Ovary (tissue), 3 donors: ENCODE measurements at regions not wholly inside any gene's neighbourhood (a gene's known extent, or its start where the extent isn't known, plus 50 kb on each side); places are given as distances from the start of the nearest gene placed in this dataset.

ENCODE experiments used
- CTCF ChIP-seq, 3 donors: fragments of 450-650 bp in 2 of 3; fragments of 200-600 bp in 1 of 3; IDR thresholded peaks; one replicate each; pipeline versions ENCODE4 v1.5.1 to v1.8.0; 2016 to 2022; ENCODE audit warnings: antibody characterized with exemption in 3 of 3, mild to moderate bottlenecking in 1 of 3
- EP300 ChIP-seq: sonication (generic); formaldehyde crosslinking; IDR thresholded peaks from one replicate; pipeline ENCODE4 v1.6.1; 2017; ENCODE audit warnings: antibody characterized with exemption
- POLR2A ChIP-seq: fragments of 450-650 bp; IDR thresholded peaks from one replicate; pipeline ENCODE4 v1.6.1; 2017; ENCODE audit warnings: antibody characterized with exemption, mild to moderate bottlenecking, moderate library complexity
- donor health status: DM: no; HTN: no; CAD: no.

GRCh38 chr3:34889641-34890040, 749.7 kb upstream of the ARPP21 start:
- TF ChIP-seq POLR2A = no peak
- TF ChIP-seq CTCF (IDR thresholded peaks at IDR 0.05) = no peak
- no peak for TF ChIP-seq EP300
